ENCODE measurements at regions not wholly inside any gene's neighbourhood (a gene's known extent, or its start where the extent isn't known, plus 50 kb on each side); places are given as distances from the start of the nearest gene placed in this dataset.

DNA sequence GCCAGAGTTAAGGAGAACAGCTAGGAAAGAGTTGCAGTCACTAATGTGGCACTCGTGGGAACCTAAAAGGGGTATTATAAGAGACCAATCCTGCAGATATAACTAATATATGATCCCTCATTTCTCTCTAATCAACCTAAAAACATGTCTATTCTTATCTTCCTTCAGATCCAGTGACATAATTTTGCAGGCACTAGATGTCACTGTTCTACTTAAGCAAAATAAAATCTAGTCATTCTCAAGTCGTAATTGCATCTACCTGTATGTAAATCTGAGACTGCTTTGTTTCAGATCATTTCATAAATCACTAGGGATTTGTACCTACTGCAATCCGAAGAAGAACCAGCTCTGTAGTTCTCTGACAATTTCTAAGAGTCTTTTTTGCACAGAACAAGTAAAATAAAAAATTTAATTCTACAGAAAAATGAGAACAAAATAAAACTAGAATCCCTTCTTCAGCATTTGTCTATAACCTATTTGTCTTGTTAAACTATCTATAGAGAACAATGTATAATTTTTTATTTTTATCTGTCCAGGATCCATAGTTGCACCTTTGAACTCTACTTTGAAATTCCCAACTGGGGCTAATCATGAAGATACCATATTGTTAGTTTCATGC is 56.5 kb upstream of the ERBB4 start:
- TF ChIP-seq EZH2phosphoT487 (IDR thresholded peaks at IDR 0.05), result no peak
- TF ChIP-seq CTCF (IDR thresholded peaks at IDR 0.05), result peak; percentile 40
- TF ChIP-seq EZH2 (IDR thresholded peaks at IDR 0.05), result no peak
